Keratinocyte (primary cell): ENCODE measurements at regions not wholly inside any gene's neighbourhood (a gene's known extent, or its start where the extent isn't known, plus 50 kb on each side); places are given as distances from the start of the nearest gene placed in this dataset.

ENCODE experiments used
- DNase-seq: peaks from one replicate; pipeline ENCODE4 v3.0.0-alpha.2; 2011; ENCODE audit warnings: low read depth, missing footprints, low spot score
- FAIRE-seq: peaks from 2 replicates; lab custom pipeline; 2011; peaks lifted over from hg19 to GRCh38; lab: Jason Lieb, UNC
- H2AFZ ChIP-seq: 2 replicates; pipeline ENCODE4 v1.6.0; 2012; ENCODE audit warnings: low read length, control low read depth, inconsistent platforms; ENCODE audit not compliant: control insufficient read depth
- H3K27ac ChIP-seq: 2 replicates; pipeline ENCODE4 v1.5.1; 2011; ENCODE audit warnings: low read length; ENCODE audit not compliant: control insufficient read depth, insufficient read depth
- H3K27me3 ChIP-seq: 3 replicates; pipeline ENCODE4 v1.6.0; 2011; ENCODE audit warnings: low read length; ENCODE audit not compliant: control insufficient read depth, insufficient read depth; ENCODE audit errors: extremely low read depth
- H3K36me3 ChIP-seq, 2 experiments: 2 replicates in 1 of 2; 3 replicates in 1 of 2; pipeline ENCODE4 v1.5.1; 2011; ENCODE audit warnings: low read length in 2 of 2, mild to moderate bottlenecking in 1 of 2; ENCODE audit not compliant: control insufficient read depth in 2 of 2, insufficient read depth in 2 of 2; ENCODE audit errors: extremely low read depth in 1 of 2
- H3K4me1 ChIP-seq: 3 replicates; pipeline ENCODE4 v1.5.1; 2011; ENCODE audit warnings: low read length; ENCODE audit not compliant: control insufficient read depth, insufficient read depth; ENCODE audit errors: extremely low read depth
- H3K4me2 ChIP-seq: 3 replicates; pipeline ENCODE4 v1.6.0; 2011; ENCODE audit warnings: low read depth, low read length; ENCODE audit not compliant: control insufficient read depth, insufficient read depth; ENCODE audit errors: extremely low read depth
- H3K4me3 ChIP-seq, 3 experiments: fragments of 200-600 bp in 1 of 3; sonication (generic) in 1 of 3; 2 replicates in 2 of 3; 3 replicates in 1 of 3; pipeline ENCODE4 v1.5.1; 2011 to 2016; ENCODE audit warnings: low read length in 3 of 3, mild to moderate bottlenecking in 3 of 3, control low read depth in 2 of 3, inconsistent platforms in 1 of 3, low read depth in 1 of 3, mixed read lengths in 1 of 3, mixed run types in 1 of 3, moderate library complexity in 1 of 3; ENCODE audit not compliant: control insufficient read depth in 2 of 3, insufficient read depth in 2 of 3; ENCODE audit errors: extremely low read depth in 1 of 3
- H3K79me2 ChIP-seq: 2 replicates; pipeline ENCODE4 v1.6.0; 2012; ENCODE audit warnings: low read length; ENCODE audit not compliant: control insufficient read depth, insufficient read depth
- H3K9ac ChIP-seq: 3 replicates; pipeline ENCODE4 v1.6.0; 2011; ENCODE audit warnings: low read length; ENCODE audit not compliant: control insufficient read depth, insufficient read depth; ENCODE audit errors: extremely low read depth
- H3K9me1 ChIP-seq: 3 replicates; pipeline ENCODE4 v1.6.0; 2011; ENCODE audit warnings: low read length; ENCODE audit not compliant: control insufficient read depth, insufficient read depth; ENCODE audit errors: extremely low read depth
- H3K9me3 ChIP-seq: 2 replicates; pipeline ENCODE4 v1.5.1; 2012; ENCODE audit warnings: low read depth, low read length; ENCODE audit not compliant: control insufficient read depth
- H4K20me1 ChIP-seq: 3 replicates; pipeline ENCODE4 v1.6.0; 2011; ENCODE audit warnings: low read length; ENCODE audit not compliant: control insufficient read depth, insufficient read depth; ENCODE audit errors: extremely low read depth
- EZH2 ChIP-seq: IDR thresholded peaks from one replicate; pipeline ENCODE4 v1.6.1; 2012; ENCODE audit warnings: inconsistent platforms, mild to moderate bottlenecking, low read length, moderate library complexity
- dilution Hi-C: fragments of 300-500 bp; cut with MboI; formaldehyde crosslinking; loops from one replicate; pipeline ENCODE4 v1.7.0; 2020; ENCODE audit warnings: low sequenced_read_pairs; ENCODE audit not compliant: extremely low pct_ligation_motif_present
- TF ChIP-seq, protein P1 (sequence below), 3 experiments: IDR thresholded peaks in 1 of 3; conservative IDR thresholded peaks in 1 of 3; optimal IDR thresholded peaks in 1 of 3; 2 replicates in 2 of 3; 3 replicates in 1 of 3; pipeline versions ENCODE3 to v1.5.1; 2011; ENCODE audit warnings: low read length in 3 of 3, mild to moderate bottlenecking in 3 of 3, moderate library complexity in 2 of 3, control low read depth in 1 of 3, inconsistent platforms in 1 of 3; ENCODE audit not compliant: insufficient read depth in 2 of 3; ENCODE audit errors: extremely low read depth in 1 of 3

DNA sequence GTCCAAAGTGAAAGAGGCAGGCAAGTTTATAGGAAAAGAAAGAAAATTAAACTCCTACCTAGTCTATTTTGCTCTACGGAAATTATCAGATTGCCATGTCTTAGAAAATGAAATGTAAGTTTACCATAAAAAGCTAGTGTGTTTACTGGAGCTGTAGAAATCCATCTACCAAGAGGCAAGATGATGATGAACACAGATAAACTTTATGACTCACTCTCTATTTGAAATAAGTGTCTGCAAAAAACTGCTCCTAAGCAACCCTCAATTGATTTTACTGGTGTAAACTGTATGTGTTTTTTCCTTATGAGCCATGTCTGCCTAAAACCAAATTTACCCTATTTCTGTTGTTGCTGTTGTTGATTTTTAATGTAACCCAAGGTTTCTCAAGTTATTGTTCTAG, 73.8 kb upstream of the TMEM106B start:
- no peak for TF ChIP-seq EZH2
- TF ChIP-seq, protein P1, sequence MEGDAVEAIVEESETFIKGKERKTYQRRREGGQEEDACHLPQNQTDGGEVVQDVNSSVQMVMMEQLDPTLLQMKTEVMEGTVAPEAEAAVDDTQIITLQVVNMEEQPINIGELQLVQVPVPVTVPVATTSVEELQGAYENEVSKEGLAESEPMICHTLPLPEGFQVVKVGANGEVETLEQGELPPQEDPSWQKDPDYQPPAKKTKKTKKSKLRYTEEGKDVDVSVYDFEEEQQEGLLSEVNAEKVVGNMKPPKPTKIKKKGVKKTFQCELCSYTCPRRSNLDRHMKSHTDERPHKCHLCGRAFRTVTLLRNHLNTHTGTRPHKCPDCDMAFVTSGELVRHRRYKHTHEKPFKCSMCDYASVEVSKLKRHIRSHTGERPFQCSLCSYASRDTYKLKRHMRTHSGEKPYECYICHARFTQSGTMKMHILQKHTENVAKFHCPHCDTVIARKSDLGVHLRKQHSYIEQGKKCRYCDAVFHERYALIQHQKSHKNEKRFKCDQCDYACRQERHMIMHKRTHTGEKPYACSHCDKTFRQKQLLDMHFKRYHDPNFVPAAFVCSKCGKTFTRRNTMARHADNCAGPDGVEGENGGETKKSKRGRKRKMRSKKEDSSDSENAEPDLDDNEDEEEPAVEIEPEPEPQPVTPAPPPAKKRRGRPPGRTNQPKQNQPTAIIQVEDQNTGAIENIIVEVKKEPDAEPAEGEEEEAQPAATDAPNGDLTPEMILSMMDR (optimal IDR thresholded peaks at IDR 0.05 in 1 of 3, IDR thresholded peaks at IDR 0.05 in 1 of 3, conservative IDR thresholded peaks at IDR 0.05 in 1 of 3; ENCODE audit: extremely low read depth in 1 of 3, insufficient read depth in 2 of 3, low read length in 3 of 3): no peak
- Histone ChIP-seq H3K27me3 (no peaks in the 10 kb centered on the region), H3K4me3 (no peak overlapping the region), H3K4me2 (no peak overlapping the region), H3K79me2 (no peaks in the 10 kb centered on the region), H3K9me1 (no peaks in the 10 kb centered on the region), H3K9ac (no peak overlapping the region), H3K36me3 (no peaks in the 10 kb centered on the region), H4K20me1 (no peaks in the 10 kb centered on the region), H3K27ac (no peak overlapping the region), H3K4me1 (no peaks in the 10 kb centered on the region), H3K9me3 (no peaks in the 10 kb centered on the region), H2AFZ (no peak overlapping the region)
- FAIRE-seq (no peak), DNase-seq (no peak)
- dilution Hi-C loops: no loop called here

DNA sequence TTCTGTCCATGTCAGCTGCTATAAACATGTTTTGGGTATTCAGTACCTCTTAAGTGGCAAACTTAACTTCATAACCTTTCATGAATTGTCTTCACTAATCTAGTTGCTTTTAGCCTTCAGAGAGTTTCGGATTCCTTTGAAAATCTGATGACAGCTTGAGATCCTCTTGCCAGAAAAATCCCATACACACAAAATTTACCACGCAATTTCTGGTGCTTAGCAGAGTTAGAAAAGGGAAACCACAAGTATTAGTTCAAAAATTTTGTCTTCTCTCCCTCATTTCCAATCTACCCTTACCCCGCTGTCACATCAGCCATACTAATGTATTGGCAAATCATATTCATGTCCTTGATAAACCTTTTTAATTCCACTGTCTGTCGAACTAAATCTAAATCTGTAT, 72.7 kb upstream of the TMEM106B start:
- dilution Hi-C loops: no loop called here
- no peaks in the 10 kb centered on the region for H3K79me2 ChIP-seq
- no peaks in the 10 kb centered on the region for H3K9me1 ChIP-seq
- no peak overlapping the region for H3K27ac ChIP-seq
- H3K4me3 ChIP-seq: no peak overlapping the region
- FAIRE-seq (no peak), DNase-seq (no peak)
- no peaks in the 10 kb centered on the region for H3K27me3 ChIP-seq
- H3K36me3 ChIP-seq: no peaks in the 10 kb centered on the region
- no peaks in the 10 kb centered on the region for H3K4me1 ChIP-seq
- no peak overlapping the region for H2AFZ ChIP-seq
- no peak overlapping the region for H3K9ac ChIP-seq
- no peaks in the 10 kb centered on the region for H4K20me1 ChIP-seq
- H3K9me3 ChIP-seq: no peaks in the 10 kb centered on the region
- TF ChIP-seq, protein P1 (optimal IDR thresholded peaks at IDR 0.05 in 1 of 3, IDR thresholded peaks at IDR 0.05 in 1 of 3, conservative IDR thresholded peaks at IDR 0.05 in 1 of 3; ENCODE audit: extremely low read depth in 1 of 3, insufficient read depth in 2 of 3, low read length in 3 of 3): no peak
- TF ChIP-seq EZH2: no peak
- no peak overlapping the region for H3K4me2 ChIP-seq
